SW 1271 (cell line): ENCODE measurements at regions not wholly inside any gene's neighbourhood (a gene's known extent, or its start where the extent isn't known, plus 50 kb on each side); places are given as distances from the start of the nearest gene placed in this dataset.
A peak's percentile ranks its signal among the peaks of the same experiment; 100 is the strongest.

Experiments used
- DNase-seq, 2 experiments: peaks; one replicate each; lab custom pipeline; 2025; lab: John Stamatoyannopoulos, UW

DNA sequence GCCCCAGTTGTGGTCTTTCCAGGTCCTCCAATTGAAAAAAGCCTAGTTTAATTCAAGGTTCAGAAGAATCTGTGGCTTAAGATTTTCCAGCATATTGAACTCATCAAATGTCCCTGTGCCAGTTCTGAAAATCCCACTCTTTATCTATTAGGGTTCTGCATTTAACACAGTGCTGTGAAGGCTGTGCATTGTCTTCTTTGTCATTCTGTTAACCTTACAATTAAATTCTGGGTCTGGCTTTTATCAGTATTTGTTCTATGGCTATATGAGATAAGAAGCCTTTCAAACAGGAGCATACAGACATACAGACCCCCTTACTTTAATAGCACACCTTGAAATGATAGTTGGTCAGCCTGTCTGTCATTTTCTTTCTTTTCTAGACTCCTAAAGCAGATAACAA is 362.1 kb upstream of the DACH1 start:
- DNase-seq: no peak

DNA sequence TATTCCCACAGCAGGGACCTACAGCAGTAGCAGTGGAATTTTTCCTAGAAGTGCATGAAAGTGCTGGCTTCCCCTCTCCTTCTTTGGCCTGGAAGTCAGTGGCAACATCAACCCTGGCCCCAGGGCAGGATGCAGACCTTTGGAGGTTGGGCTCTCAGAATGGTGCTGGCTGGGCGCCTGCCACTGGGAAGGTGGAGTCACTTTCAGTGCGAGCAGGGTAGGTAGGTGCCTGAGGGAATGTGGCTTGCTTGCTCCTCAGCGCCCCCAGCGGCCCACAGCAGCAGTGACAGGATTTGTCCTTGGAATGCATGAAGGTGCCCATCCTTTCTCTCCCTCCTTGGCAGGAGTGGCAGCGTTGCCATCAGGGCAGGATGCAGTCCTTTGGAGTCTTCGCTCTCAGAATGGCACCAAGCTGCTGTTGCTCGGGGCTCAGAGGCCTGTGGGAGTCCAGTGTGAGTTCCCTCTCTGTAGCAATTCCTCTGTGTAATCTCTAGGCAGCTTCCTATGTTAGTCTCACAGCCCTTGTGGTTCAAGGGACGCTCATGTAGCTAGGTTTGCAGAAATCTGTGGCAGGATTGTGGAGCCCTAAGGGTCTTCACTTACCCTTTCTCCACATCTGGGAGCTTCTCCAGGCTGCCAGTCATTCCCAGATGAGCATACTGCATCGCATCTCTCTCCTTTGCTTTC is 354.4 kb upstream of the DACH1 start:
- DNase-seq: peak; percentile 1 to 47

DNA sequence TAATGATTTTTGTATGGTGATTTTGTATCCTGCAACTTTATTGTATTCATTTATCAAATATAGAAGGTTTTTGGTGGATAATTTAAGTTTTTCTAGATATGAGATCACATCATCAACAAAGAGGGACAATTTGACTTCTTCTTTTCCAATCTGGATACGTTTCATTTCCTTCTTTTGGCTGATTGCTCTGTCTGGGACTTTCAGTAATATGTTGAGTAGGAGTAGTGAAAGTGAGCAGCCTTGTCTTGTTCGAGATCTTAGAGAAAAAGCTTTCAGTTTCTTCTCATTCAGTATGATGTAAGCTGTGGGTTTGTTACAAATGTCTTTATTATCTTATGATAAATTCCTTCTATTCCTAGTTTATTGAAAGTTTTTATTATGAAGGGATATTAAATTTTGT is 352.0 kb upstream of the DACH1 start:
- DNase-seq: no peak

DNA sequence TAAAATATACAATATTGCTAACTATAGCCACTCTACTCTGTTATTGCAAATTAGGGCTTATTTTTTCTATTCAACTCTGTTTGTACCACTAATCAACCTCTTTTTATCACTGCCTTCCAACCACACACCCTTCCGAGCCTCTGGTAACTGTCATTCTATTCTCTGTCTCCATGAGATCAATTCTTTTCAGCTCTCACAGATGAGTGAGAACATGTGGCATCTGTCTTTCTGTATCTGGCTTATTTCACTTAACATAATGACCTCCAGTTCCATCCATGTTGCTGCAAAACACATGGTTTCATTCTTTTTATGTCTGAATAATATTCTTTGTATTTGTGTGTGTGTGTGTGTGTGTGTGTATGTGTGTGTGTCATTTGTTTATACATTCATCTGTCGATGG is 350.1 kb upstream of the DACH1 start:
- no peak for DNase-seq

DNA sequence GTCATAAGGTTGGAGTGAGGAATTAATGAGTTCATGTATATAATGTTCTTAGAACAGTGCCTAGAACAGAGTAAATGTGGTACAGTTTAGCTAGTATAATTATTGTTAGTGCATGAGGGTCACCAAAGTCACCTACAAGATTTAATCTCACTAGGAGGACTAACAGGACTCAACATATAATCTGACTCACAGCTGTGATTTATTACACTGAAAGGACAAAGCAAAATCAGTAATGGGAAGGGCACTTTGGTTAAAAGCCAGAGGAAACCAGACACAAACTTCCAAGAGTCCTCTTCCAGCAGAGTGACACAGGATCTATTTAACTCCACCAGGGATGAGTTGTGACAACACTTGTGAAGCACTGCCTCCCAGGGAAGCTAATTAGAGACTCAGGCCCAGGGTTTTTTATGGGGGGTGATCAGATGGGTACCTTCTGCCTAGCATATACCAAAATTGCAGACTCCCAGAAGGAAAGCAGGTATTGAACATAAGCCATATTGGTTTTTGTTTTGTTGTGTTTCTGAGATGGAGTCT is 341.2 kb upstream of the DACH1 start:
- no peak for DNase-seq

DNA sequence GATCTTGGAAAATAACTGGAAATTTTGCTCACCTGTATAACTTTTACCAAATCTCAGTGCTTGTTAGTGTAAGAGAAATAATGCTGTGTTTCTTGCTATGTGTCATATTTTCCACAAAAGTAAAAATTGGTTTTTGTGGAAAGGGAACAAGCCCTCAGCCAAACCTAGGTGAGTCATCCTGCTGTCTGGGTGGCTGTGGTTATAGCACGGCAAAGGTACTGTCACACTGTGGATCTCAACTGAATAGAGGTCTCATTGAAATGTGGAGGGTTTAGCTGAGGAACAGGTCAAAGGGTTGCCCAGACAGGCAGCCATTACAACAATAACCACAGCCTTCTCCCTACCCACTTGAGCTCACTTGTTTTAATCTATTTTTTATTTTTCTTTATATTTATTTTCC is 338.8 kb upstream of the DACH1 start:
- no peak for DNase-seq

DNA sequence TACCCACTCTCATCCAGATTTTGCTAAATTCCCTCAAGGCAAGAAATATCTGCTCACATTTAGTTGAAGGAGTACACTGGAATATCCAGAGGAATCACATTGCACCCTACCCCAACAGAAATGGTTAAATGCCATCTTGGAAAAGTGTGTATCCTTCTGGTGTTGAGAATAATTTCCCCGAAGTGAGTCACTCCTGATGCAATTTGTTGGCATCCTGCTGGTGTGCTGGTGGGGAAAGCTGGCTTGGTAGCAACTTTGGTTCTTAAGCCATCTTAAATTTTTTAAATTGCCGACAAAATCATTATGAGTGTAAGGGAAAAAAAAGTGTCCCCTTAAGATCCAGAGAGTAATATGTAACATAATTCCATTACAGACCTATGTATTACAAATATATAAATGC is 337.3 kb upstream of the DACH1 start:
- peak in 1 of 2 experiments; percentile 2 for DNase-seq

DNA sequence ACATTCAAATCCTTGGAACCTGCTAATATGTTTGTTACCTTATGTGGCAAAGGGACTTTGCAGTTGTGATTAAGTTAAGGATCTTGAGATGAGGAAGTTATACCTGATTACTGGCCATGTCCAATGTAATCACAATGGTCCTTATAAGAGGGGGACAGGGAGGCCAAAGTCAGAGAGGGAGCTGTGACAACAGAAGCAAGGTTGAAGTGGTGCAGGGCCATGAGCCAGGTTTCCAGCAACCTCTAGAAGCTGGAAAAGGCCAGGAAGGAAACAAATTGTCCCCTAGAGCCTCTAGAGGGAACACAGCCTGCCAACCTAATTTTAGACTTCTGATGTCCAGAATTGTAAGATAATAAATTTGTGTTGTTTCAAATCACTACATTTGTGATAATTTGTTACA is 334.7 kb upstream of the DACH1 start:
- no peak for DNase-seq

DNA sequence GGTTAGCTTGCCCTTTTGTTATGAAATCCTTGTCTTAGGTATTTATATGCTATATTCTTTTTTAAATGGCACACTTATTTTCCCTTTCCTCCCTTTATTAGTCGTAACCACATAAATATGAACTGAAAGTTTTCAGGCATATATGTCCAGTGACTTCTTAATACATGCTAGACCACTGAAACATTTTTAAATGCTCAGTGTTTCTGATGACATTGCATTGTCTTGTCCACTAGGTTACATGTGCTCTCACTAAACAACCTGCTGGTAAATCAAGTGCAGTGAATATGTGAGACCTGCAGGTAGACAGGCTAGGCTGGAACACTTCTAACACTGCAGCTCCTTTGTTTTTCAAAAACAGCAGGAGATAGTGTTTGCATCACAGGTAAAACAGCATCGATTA is 332.6 kb upstream of the DACH1 start:
- no peak for DNase-seq

DNA sequence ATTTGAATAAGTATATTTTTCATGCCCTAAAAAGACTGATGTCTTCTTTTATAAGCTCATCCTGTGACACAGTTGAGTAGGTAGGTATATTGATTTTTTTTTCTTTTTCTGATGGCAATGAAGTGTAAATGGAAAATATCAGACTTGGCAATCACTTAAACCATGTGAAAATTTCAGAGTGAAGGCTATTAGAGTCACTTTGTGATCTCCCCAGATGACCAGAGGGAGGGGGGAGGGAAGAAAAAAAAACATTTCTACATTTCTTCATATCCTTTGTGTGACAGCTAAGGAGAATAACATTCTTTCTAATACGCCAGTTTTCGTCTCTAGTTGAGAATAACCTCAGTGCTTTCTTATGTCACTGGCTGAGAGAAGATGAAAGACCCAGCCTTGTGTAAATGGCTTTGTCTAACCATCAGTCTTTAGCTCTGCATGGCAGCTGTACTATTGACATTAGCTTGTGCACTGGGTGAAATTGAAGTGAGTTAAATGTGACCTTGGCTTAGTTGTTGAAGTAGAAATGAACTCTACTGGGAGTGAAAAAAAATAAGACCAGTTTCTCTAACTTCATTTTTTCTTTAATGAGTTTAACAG is 332.1 kb upstream of the DACH1 start:
- no peak for DNase-seq

DNA sequence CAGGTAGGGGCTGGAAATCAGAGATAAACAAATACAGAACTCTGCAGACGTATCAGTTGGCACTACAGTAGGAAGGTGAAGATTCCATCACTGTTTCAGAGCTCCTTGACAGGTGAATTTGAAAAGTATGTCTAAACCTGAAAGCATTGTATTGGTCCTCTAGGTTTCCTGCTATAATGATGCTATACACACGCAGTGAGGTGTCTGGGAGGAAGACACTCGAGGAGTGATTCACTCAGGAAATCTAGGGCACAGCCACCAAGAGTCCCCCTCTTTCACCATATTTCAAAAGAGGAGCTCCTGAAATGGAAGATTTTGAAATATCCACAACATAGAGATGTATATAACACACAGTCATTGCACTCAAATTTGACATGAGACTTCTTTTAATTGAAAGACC is 331.0 kb upstream of the DACH1 start:
- DNase-seq: no peak

DNA sequence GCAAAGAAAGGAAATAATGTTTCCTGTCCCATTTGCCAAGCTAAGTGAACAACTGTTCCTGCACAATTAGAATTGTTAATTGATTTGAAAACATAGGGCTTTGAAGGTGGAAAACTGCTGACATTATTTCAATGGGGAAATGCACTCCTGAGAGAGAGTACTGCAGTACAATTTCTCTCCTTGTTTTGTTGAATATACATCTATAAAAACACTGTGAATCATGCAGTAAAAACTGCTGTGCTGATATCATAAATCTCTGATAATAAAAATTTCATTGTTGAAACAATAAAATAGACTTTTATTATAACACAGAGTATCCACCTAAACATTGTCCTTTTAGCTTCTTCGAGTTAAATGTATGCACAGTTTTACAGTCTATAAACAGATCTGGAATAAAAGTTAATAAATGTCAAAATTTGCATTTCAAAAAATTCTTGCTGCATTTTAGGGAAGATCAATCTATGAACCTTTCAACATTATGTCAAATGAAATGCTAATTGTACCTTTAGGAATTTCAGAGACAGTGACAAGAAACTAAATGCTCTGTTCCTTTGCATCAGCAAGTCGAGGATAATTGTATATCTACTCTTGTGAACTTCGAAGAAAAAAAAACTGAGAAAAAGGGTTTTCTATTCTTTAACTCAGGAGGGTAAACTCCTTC is 328.2 kb upstream of the DACH1 start:
- no peak for DNase-seq

DNA sequence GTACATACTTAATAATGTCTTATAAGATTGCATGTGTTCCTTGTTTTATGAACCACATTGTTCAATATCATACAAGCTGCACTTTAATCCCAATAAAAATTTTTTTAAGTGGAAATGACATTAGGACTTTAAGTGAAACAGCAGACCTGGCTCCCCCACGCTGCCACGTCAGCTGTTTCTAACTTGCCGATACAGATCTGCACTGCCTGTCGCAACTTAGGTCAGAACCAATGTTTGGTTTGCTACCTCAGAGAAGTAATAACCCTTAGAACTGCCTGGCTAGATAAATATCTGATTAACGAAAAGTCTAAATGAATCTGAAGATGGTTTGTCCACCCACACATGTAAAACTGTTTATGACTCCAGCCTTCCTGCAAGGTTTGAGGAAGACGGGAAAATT is 327.5 kb upstream of the DACH1 start:
- no peak for DNase-seq

DNA sequence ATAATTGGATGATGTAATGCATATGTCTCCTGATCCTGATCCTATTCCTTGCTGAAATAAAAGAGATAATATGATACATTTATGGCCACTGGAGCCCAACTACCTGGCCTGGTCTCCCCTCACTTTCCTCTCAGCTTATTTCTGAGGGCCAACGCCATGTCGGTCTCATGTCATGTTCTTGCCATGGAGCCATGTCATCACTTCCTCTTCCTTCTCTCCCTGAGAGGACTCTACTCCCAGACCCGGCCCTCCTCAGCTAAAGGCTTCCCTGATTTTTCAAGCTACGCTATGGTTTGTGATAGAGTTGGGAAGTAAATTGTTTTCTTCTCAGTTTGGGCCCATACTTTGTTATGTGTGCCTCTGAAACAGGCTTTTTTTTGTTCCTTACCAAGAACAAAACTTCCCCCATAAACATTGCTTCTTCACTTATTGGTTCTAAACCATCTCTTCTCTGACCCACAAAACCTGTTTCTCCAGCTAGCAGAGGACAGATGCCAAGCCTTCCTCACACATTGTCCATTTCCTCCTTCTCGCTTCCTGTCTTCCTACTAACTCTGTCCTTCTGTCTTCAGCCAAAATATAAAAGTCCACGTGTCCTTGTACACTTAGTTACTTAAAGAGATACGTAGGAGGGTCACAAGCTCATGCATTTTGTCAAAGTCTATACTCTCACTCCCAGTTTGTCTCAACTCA is 319.9 kb upstream of the DACH1 start:
- DNase-seq: no peak

DNA sequence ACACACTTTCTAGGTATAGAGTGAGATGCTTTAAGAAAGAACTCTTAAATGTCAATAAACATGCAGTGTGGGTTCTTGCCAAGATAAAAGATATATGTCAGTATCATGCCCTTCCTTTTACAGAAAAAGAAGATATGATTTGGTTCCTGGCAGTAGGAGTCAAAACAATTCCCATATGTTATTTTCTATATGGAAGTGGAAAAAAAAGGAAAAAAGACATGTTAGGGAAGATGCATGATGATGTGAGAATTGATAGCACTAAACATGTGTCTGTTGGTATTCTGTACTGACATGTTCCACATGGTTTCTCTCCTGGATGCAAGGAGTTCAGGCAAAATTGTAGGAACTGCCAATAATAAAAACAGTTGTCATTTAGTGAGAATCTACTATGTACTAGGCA is 318.8 kb upstream of the DACH1 start:
- DNase-seq: no peak

DNA sequence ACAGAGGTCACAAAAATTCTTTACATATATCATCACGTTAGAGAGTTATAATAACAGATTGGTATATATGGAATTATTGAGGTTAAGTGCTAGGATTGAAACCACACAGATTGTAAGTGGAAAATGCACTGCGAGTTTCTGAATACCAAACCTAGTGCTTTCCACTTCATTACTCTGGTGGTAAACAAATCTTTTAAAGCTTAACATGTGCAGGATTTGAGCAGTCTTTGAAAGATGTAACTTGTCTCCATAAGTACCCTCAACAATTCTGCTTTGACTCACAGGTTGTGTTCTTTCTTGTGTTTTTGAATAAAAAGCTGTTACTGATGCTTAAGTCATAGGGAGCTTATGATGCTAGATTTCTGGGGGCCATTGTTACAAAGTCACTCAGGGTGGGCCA is 314.7 kb upstream of the DACH1 start:
- DNase-seq: no peak

DNA sequence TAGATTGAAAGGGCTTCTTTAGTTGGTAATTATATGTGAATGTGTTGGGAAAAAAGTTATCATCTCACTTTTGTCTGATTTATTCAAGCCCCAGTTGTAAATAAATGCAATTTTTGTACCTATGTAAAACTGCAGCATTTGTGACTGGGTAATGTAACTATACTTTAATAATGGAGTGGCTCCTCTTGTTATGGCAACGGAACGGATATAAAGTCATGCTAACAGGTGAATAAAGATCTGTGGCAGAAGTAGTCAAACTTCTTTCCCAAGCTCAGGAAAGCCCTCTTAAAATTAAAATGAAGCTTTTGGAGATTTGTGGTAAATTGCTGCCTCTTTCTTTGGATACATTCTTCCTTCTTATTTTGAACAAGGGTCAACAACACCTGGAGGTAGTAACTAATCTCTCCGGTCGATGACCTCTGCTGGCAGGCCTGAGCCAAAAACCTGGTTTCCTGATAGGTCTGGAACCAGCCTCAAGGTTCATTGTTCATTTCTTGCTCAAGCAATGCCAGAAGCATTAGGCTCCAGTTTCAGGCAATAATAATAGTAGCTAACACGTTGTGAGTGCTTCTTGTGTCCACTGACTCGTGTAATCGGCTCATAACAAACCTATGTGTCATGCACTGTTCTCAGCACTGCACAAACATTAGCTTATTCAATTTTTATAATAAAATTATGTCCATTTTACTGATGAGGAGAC is 313.4 kb upstream of the DACH1 start:
- DNase-seq: no peak

DNA sequence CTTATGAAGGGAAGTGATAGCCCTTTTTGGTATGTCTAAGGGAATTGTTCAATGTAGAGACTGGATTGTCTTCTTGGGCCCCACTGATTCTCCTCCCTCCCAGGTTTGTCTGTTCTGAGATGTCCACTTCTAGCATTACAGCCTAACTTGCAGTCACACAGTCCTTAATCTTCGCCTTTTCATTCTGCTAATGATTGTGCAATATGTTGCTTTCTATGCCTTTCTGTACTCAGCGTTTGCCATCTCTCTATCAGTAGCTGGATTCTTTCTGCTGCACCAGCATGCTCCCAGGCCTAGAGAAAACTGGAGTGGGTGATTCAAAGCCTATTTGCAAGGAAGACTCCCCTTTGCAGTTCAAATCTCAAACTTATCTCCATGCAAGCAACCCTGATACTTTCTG is 307.5 kb upstream of the DACH1 start:
- no peak for DNase-seq

DNA sequence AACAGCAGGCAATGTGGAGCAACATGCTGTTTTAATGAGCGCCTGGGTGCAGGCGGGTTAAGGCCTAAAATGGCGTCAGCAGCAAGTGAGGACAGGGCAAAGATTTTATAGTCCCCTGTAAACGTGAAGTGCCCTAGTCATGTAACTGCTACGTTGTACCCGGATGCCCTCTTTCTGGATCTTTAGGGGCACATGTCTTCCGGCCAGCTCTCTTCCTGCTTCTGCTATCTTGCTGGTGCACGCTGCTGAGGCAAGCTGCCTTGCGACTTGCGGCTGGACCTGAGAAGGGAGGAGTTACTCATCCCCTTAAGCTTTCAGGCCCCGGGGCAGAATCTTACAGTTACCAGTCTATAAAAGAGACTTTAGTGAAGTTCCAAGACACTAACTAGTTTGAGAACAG is 303.6 kb upstream of the DACH1 start:
- no peak for DNase-seq

DNA sequence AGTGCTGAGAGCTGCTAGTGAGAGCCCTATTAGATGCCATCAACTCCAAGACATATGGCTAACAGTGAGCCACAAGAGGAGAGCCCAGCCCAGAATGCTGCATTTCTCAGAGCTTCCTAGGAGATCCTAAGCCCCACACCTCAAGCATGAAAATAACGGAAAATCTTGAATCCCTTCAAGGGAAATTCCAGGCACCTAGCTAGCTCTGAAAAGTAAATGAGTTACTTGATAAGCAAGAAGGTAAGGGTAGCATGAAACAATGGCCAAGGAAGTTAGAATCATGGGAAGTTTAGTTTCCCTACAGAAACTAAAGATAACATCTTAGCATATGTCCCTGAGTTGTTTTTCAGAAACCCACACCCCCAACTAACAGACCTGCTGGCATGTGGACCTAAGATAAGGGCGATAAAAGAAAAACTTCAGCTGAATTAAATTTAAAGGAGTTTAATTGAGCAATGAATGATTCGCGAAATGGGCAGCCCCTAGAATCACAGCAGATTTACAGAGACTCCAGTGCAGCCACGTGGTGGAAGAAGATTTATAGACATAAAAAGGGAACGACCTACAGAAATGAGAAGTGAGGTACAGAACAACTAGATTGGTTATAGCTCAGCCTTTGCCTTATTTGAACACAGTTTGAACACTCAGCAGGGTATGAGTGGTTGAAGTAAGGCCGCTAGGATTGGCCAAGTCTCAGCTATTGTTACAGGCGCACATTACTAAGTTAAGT is 301.3 kb upstream of the DACH1 start:
- no peak for DNase-seq

DNA sequence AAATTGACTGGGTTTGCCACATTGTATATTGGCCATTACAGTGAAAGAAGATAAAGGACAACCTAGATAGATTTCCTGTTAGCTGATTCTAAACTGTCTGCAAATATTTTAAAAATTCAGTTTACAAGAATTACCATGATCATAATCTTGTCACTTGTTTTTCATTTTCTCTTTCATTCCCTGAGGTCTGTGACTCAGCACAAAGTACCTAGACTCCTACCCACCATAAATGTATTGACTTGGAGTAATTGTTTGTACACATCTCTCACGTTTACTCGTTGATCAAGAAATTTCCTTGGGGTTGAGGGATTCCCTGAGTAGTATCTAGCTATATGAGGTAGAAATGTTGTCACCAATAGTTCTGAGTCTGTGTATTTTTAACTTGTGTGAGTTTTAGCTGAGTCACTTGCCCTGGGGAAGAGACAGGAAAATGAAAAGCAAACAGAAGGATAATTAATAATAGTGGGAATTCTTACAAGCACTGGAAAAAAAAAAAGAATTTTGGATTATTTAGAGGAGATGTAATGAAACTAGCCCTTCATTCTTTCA is 299.2 kb upstream of the DACH1 start:
- DNase-seq: no peak
